WERI-Rb-1 (cell line): ENCODE measurements at regions not wholly inside any gene's neighbourhood (a gene's known extent, or its start where the extent isn't known, plus 50 kb on each side); places are given as distances from the start of the nearest gene placed in this dataset.

Source experiments
- DNase-seq: peaks from one replicate; pipeline ENCODE4 v3.0.0-alpha.2; 2020
- H3K27ac ChIP-seq: fragments of 250-450 bp; sonication (Bioruptor Pico); 2 replicates; pipeline ENCODE4 v1.5.1; 2020; ENCODE audit warnings: mild to moderate bottlenecking, moderate library complexity
- H3K27me3 ChIP-seq: fragments of 250-450 bp; sonication (Bioruptor Pico); 2 replicates; pipeline ENCODE4 v1.5.1; 2021; ENCODE audit warnings: mild to moderate bottlenecking, low read depth, moderate library complexity; ENCODE audit not compliant: insufficient read depth, severe bottlenecking
- H3K36me3 ChIP-seq: fragments of 250-450 bp; sonication (Bioruptor Pico); 2 replicates; pipeline ENCODE4 v1.5.1; 2020; ENCODE audit warnings: mild to moderate bottlenecking, moderate library complexity
- H3K4me3 ChIP-seq: 2 replicates; pipeline ENCODE4 v1.5.1; 2011; ENCODE audit warnings: low read depth, mild to moderate bottlenecking, control low read depth, low read length
- H3K9me3 ChIP-seq: fragments of 250-450 bp; sonication (Bioruptor Pico); 2 replicates; pipeline ENCODE4 v1.5.1; 2021; ENCODE audit warnings: mild to moderate bottlenecking, moderate library complexity; ENCODE audit not compliant: severe bottlenecking
- CTCF ChIP-seq: IDR thresholded peaks from 2 replicates; pipeline ENCODE4 v1.5.1; 2011; ENCODE audit warnings: low read depth, mild to moderate bottlenecking, control low read depth, inconsistent platforms, low read length

GRCh38 chr18:75588412-75588811, 160.9 kb upstream of the SMIM21 start:
- no peak for TF ChIP-seq CTCF
- H3K27ac ChIP-seq, result no peak overlapping the region
- H3K4me3 ChIP-seq, result no peak overlapping the region
- no peaks in the 10 kb centered on the region for H3K36me3 ChIP-seq
- H3K9me3 ChIP-seq, result peaks cover 15% of the 10 kb centered on the region
- no peaks in the 10 kb centered on the region for H3K27me3 ChIP-seq
- no peak for DNase-seq

GRCh38 chr18:75587131-75587530, 159.6 kb upstream of the SMIM21 start:
- Histone ChIP-seq H3K27me3 (no peaks in the 10 kb centered on the region), H3K36me3 (no peaks in the 10 kb centered on the region), H3K9me3 (peaks cover 2% of the 10 kb centered on the region), H3K4me3 (no peak overlapping the region), H3K27ac (no peak overlapping the region)
- TF ChIP-seq CTCF, result no peak
- DNase-seq, result no peak

- Histone ChIP-seq H3K9me3 (no peaks in the 10 kb centered on the region), H3K27me3 (no peaks in the 10 kb centered on the region), H3K36me3 (no peaks in the 10 kb centered on the region), H3K27ac (no peak overlapping the region), H3K4me3 (no peak overlapping the region)
- no peak for DNase-seq
- TF ChIP-seq CTCF, result no peak
Observed at GRCh38 chr18:75586130-75586889, 158.8 kb upstream of the SMIM21 start.

GRCh38 chr18:75582940-75583339, 155.4 kb upstream of the SMIM21 start:
- no peak for TF ChIP-seq CTCF

GRCh38 chr18:75582406-75582821, 154.9 kb upstream of the SMIM21 start:
- H3K27ac ChIP-seq, result no peak overlapping the region
- H3K4me3 ChIP-seq, result no peak overlapping the region
- H3K27me3 ChIP-seq, result no peaks in the 10 kb centered on the region
- no peak for DNase-seq
- H3K9me3 ChIP-seq, result no peaks in the 10 kb centered on the region
- no peaks in the 10 kb centered on the region for H3K36me3 ChIP-seq
- TF ChIP-seq CTCF, result no peak

More at GRCh38 chr18:75582940-75583339, 155.4 kb upstream of the SMIM21 start:
- no peaks in the 10 kb centered on the region for H3K27me3 ChIP-seq
- H3K27ac ChIP-seq, result no peak overlapping the region
- no peaks in the 10 kb centered on the region for H3K9me3 ChIP-seq
- DNase-seq, result no peak
- no peaks in the 10 kb centered on the region for H3K36me3 ChIP-seq
- H3K4me3 ChIP-seq, result no peak overlapping the region
